Stimulated activated CD8-positive, alpha-beta memory T cell treated with anti-CD3 and anti-CD28 coated beads, Interleukin-2, amount 100 ng/mL, for 48 hours (primary cell): ENCODE measurements at regions not wholly inside any gene's neighbourhood (a gene's known extent, or its start where the extent isn't known, plus 50 kb on each side); places are given as distances from the start of the nearest gene placed in this dataset.
"Not testable (repeated sequence)": the region's sequence is repeated elsewhere in the genome, so short reads cannot be mapped to it uniquely, and the experiment has no call there.

Experiments used
- DNase-seq, 2 donors: peaks; one replicate each; pipeline ENCODE4 v3.0.0-alpha.2; 2020; ENCODE audit warnings: low read depth in 2 of 2

DNA sequence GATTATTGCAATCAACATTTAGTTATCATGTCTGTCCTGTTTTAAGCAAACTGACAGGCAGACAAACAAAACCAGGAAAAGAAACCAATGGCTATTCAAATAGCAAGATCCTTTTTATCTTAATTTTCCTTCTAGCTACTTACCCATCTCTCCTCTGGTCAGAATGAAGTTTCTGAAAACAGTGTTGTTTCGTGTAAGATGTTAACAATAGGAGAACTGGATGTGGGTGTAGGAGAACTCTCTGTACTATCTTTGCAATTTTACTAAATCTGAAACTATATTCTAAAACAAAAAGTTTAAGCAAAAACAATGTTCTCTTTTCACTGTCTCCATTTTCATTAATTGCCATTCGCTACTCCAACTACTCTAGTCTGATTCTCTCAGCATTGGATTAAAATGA, 726.4 kb downstream of the ZNF385D start:
- DNase-seq = no peak

- no peak for DNase-seq
Measured at GRCh38 chr3:21020681-21021080, 730.3 kb downstream of the ZNF385D start.

DNA sequence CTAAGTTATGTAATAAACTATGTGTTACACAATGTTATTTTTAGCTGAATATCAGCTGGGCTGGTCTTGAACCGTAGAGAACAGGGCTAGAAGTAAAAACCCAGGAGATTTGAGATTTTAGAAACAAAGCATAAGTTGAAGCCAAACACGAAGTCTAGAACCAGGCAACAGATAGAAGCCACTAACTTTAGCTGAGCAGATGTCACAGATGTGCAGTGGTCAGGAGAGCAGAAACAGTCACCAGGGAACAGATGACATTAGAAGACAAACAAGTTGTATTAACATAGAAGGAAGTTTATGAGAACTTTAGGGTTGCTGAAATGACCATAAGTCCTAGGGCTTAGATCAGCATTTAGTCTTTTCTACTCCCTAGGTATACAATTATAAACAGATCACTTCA, 731.0 kb downstream of the ZNF385D start:
- no peak for DNase-seq

GRCh38 chr3:21017115-21017852, 733.7 kb downstream of the ZNF385D start:
- DNase-seq = no peak

GRCh38 chr3:21013566-21013965, 737.4 kb downstream of the ZNF385D start:
- DNase-seq = no peak

GRCh38 chr3:20999661-21000060, 751.3 kb downstream of the ZNF385D start:
- no peak for DNase-seq

GRCh38 chr3:20997183-20997582, 753.8 kb downstream of the ZNF385D start:
- no peak for DNase-seq

GRCh38 chr3:20990896-20991295, 760.1 kb downstream of the ZNF385D start:
- no peak for DNase-seq

- not testable (repeated sequence) for DNase-seq
Measured at GRCh38 chr3:20989653-20990052, 761.4 kb downstream of the ZNF385D start.

- no peak for DNase-seq
Measured at GRCh38 chr3:20984594-20985205, 766.3 kb downstream of the ZNF385D start.

GRCh38 chr3:20975188-20975651, 775.8 kb downstream of the ZNF385D start:
- DNase-seq = no peak

DNA sequence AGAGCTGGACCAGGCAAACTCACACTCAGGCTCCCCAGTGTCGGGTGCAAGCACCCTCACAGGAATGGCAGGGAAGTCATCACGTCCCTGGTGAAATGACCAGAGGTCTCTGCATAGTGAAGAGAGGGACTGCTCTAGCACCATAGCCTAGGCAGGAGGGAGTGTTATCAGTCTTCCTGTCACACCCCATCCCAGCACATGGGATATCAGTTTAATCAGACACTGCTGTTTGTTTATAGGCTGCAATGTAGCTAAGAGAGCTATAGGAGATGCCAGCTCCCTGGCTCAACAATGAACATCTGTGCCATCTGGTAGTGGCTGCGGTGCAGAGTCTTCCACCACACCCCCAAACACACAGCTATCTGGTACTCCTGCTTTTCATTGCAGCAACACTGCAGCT, 776.6 kb downstream of the ZNF385D start:
- DNase-seq = no peak

DNA sequence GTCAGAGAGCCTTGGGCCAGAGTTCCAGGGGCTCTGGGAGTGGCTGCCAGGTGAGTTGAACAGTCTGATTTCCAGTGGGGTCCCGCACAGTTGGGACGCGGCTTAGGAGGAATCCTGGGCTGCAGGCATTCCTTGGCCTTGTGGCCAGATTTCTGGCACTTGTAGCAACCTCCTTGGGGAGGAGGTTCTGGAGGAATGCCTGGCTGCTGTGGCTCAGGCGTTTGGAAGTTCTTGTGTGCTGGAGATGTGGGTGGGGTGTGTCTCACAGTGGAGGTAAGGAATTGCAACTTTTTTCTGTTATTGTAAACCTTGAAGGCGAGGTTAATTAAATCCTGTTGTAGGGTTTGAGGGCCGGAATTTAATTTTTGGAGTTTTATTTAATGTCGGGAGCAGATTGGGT, 780.2 kb downstream of the ZNF385D start:
- not testable (repeated sequence) for DNase-seq

DNA sequence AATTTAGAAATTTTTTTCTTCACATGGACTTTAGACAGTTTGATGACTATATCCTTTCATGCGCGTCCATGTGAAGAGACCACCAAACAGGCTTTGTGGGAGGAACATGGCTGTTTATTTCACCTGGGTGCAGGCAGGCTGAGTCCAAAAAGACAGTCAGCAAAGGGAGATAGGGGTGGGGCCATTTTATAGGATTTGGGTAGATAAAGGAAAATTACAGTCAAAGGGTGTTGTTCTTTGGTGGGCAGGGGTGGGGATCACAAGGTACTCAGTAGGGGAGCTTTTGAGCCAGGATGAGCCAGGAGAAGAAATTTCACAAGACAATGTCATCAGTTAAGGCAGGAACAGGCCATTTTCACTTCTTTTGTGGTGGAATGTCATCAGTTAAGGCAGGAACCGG, 781.5 kb upstream of the SGO1 start:
- DNase-seq = not testable (repeated sequence)

GRCh38 chr3:20958161-20958560, 772.2 kb upstream of the SGO1 start:
- no peak for DNase-seq

GRCh38 chr3:20945892-20946291, 759.9 kb upstream of the SGO1 start:
- no peak for DNase-seq

GRCh38 chr3:20935791-20936190, 749.8 kb upstream of the SGO1 start:
- no peak for DNase-seq

- DNase-seq = no peak
Measured at GRCh38 chr3:20931834-20932233, 745.8 kb upstream of the SGO1 start.

DNA sequence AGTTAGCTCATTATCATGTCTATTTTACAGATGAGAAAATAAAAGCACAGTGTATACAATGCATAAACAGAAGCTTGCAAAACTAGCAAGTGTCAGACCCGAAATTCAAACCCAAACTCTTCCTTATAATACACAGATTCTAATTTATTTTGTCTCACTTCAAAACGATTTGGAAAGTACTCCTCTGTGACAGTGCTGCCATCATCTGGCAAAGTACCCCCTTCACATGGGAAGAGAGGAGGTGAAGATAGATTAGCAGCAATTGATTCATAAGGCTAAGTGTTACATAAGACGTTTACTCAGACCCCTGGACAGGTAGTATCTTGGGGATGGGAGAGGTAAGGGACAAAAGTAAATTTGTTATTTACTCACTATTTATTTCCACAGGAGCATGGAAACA, 744.0 kb upstream of the SGO1 start:
- no peak for DNase-seq

- no peak for DNase-seq
Measured at GRCh38 chr3:20924646-20925385, 738.8 kb upstream of the SGO1 start.

GRCh38 chr3:20921112-20921511, 735.1 kb upstream of the SGO1 start:
- DNase-seq = not testable (repeated sequence)

DNA sequence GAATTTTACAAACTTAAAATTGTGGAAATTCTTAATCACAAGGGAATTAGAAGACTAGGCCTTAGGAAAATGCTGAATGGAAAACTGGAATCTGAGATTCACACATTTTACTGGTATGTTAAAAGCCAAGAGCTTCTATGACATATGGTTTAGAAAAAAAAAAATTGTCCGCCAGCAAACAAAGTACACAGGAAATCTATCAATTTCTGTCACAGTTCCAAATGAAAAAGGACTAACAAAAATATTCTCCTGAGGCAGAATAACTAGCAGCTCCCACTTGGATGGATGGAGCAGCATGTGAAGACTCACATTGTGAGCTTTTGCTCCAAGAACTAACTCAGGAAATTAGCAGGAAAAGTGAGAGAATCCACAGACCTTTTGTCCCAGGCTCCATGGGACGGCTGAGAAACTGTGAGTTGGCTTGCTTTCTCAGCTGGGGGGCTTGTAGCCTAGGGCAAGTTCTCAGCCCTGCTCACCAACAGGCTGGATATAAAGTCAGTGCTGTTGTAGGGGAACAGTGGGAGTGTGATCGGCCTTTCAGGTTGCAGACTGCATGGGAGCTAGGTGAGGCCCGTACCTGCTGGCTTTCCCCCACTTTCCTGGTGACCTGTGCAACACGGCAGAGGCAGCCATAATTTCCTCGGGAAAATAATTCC, 731.1 kb upstream of the SGO1 start:
- DNase-seq = no peak
